Progenitor cell of endocrine pancreas (in vitro differentiated cells): ENCODE measurements at regions not wholly inside any gene's neighbourhood (a gene's known extent, or its start where the extent isn't known, plus 50 kb on each side); places are given as distances from the start of the nearest gene placed in this dataset.

ENCODE experiments used
- DNase-seq: peaks from one replicate; pipeline ENCODE4 v3.0.0; 2021; ENCODE audit warnings: low spot score; ENCODE audit not compliant: unreplicated experiment
- H3K27ac Mint-ChIP-seq: 2 replicates; pipeline ENCODE4 v1.8.0; 2021; ENCODE audit warnings: mild to moderate bottlenecking, moderate library complexity, mixed read lengths
- H3K27me3 Mint-ChIP-seq: 2 replicates; pipeline ENCODE4 v1.8.0; 2021; ENCODE audit warnings: mixed read lengths
- H3K36me3 Mint-ChIP-seq: 2 replicates; pipeline ENCODE4 v1.8.0; 2022; ENCODE audit warnings: mixed read lengths; ENCODE audit not compliant: insufficient read depth
- H3K4me1 Mint-ChIP-seq: 2 replicates; pipeline ENCODE4 v1.8.0; 2021; ENCODE audit warnings: low read depth, mixed read lengths
- H3K4me3 Mint-ChIP-seq: 2 replicates; pipeline ENCODE4 v1.8.0; 2021; ENCODE audit warnings: low read depth, mild to moderate bottlenecking, moderate library complexity, mixed read lengths
- H3K9me3 Mint-ChIP-seq: 2 replicates; pipeline ENCODE4 v1.8.0; 2021; ENCODE audit warnings: low read depth, mixed read lengths
- TF ChIP-seq, protein P1 (sequence below): fragments of 200-600 bp; sonication (generic); IDR thresholded peaks from one replicate; pipeline ENCODE4 v1.5.0; 2021; ENCODE audit warnings: antibody characterized with exemption, mild to moderate bottlenecking; ENCODE audit not compliant: unreplicated experiment

DNA sequence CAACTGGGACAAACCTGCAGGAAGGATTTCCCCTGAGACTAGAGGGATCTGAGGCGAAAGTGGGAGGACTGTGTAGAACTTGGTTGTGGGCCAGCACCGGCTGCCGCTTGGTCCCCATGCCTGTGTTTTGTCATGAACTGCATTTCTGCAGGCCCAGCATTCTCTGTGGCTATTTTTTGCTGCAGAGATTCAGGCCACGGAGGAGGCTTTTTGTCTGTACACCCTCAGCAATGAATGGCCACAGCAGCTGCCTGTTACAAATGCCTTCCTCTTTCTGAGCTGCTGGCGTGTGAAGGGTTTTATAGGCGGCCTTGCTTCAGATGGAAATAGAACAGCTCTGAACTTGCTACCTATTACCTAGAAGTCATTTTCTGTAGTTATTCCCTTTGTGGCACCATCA lies 164.4 kb downstream of the SH2D4B start:
- Mint-ChIP-seq H3K27me3 (peaks cover 2% of the 10 kb centered on the region), H3K9me3 (no peaks in the 10 kb centered on the region), H3K27ac (no peak overlapping the region), H3K36me3 (no peaks in the 10 kb centered on the region), H3K4me3 (no peak overlapping the region), H3K4me1 (peaks cover 17% of the 10 kb centered on the region)
- TF ChIP-seq, protein P1, sequence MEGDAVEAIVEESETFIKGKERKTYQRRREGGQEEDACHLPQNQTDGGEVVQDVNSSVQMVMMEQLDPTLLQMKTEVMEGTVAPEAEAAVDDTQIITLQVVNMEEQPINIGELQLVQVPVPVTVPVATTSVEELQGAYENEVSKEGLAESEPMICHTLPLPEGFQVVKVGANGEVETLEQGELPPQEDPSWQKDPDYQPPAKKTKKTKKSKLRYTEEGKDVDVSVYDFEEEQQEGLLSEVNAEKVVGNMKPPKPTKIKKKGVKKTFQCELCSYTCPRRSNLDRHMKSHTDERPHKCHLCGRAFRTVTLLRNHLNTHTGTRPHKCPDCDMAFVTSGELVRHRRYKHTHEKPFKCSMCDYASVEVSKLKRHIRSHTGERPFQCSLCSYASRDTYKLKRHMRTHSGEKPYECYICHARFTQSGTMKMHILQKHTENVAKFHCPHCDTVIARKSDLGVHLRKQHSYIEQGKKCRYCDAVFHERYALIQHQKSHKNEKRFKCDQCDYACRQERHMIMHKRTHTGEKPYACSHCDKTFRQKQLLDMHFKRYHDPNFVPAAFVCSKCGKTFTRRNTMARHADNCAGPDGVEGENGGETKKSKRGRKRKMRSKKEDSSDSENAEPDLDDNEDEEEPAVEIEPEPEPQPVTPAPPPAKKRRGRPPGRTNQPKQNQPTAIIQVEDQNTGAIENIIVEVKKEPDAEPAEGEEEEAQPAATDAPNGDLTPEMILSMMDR = no peak
- no peak for DNase-seq

DNA sequence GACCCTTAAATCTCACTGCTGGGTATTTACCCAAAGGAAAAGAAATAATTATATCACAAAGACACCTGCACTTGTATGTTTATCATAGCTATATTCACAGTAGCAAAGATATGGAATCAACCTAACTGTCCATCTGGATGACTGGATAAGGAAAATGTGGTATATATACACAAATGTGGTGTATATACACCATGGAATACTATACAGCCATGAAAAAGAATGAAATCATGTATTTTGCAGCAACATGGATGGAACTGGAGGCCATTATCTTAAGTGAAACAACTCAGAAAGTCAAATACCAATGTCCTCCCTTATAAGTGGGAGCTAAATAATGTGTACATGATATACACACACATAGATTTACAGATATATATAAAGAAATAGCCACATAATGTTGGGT lies 168.2 kb downstream of the SH2D4B start:
- Mint-ChIP-seq H3K27me3 (no peaks in the 10 kb centered on the region), H3K36me3 (no peaks in the 10 kb centered on the region), H3K27ac (no peak overlapping the region), H3K9me3 (no peaks in the 10 kb centered on the region), H3K4me3 (no peak overlapping the region), H3K4me1 (peaks cover 20% of the 10 kb centered on the region)
- TF ChIP-seq, protein P1 = no peak
- DNase-seq = no peak

DNA sequence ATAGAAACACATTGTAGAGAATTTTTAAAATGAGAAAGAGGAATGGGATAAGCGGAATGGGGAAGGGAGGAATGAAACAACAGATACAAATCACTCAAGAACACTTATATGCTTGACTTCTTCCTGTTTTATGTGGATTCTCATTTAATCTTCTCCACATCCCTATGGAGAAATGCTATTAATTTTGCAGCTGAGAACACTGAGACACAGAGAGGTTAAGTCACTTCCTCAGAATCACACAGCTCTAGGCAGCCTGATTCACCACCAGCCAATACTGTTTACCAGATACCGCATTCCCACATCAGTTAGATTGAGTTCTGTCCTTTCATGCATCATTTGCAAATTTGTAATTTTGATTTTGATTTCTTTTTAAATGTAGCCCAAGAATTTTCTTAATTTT lies 170.5 kb downstream of the SH2D4B start:
- no peak for DNase-seq
- Mint-ChIP-seq H3K27me3 (no peaks in the 10 kb centered on the region), H3K9me3 (no peaks in the 10 kb centered on the region), H3K4me1 (peaks cover 31% of the 10 kb centered on the region), H3K36me3 (no peaks in the 10 kb centered on the region), H3K27ac (no peak overlapping the region), H3K4me3 (no peak overlapping the region)
- TF ChIP-seq, protein P1 = no peak

DNA sequence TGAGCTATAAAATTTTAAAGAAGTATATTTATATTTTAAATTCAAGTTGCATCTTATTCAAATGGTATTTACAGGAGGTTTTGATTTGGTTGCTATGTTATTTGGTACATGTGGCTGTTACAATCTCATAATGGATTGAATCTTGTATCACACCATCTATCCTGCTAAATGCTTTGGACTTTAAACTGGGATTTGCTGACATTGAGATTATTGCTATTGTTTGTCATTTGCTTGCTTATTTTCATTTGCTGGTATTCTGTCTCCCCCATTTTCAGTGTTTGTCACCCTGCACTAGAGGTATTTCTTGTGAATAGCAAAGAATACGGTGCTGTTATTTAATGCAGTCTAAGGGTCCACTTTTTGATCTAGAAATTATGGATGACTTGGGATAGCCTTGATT lies 171.1 kb downstream of the SH2D4B start:
- Mint-ChIP-seq H3K27ac (no peak overlapping the region), H3K4me1 (peaks cover 26% of the 10 kb centered on the region), H3K27me3 (no peaks in the 10 kb centered on the region), H3K36me3 (no peaks in the 10 kb centered on the region), H3K9me3 (no peaks in the 10 kb centered on the region), H3K4me3 (no peak overlapping the region)
- TF ChIP-seq, protein P1 = no peak
- DNase-seq = no peak

DNA sequence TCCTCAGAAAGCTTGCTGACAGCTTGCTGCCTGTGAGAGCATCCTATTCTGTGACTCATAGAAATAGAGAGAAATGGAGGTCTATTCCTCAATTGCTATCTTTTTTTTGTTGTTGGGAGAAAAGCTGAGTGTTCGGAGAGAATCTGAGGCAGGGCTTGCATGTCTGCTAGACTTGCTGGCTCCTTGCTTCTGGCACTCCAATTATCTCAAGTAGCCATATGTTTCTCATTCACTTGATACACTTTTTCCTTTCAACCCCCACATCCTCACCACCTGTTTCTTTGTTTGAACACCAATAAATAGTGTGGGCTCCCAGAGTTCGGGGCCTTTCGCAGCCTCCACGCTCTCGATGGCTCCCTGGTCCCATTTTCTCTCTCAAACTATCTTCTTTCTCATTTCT lies 172.2 kb downstream of the SH2D4B start:
- DNase-seq = no peak
- no peak overlapping the region for H3K27ac Mint-ChIP-seq
- TF ChIP-seq, protein P1 = no peak

More for the DNA sequence above, 172.2 kb downstream of the SH2D4B start:
- H3K27me3 Mint-ChIP-seq = no peaks in the 10 kb centered on the region
- H3K4me3 Mint-ChIP-seq = no peak overlapping the region
- no peaks in the 10 kb centered on the region for H3K36me3 Mint-ChIP-seq
- no peaks in the 10 kb centered on the region for H3K9me3 Mint-ChIP-seq
- H3K4me1 Mint-ChIP-seq = peaks cover 22% of the 10 kb centered on the region
